ENCODE measurements at regions not wholly inside any gene's neighbourhood (a gene's known extent, or its start where the extent isn't known, plus 50 kb on each side); places are given as distances from the start of the nearest gene placed in this dataset.
"Not testable (repeated sequence)": the region's sequence is repeated elsewhere in the genome, so short reads cannot be mapped to it uniquely, and the experiment has no call there.

DNA sequence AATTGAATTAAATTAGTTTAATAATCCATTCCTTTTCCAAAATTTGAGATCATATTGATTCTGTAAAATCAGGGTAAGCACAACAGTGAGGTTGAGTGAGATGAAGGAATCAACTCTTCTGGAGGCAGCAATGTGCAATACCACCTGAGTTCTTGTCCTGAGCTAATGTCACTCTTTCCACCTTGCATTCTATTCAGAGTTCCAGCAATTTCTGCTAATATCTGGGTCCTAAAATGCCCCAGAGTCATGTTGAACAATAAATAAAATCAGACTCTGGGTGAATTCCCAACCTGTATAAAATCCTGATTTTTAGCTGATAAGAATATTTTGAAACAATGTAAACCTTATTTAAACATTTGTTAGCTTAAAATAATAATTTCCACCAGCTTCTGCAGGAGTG lies 590.8 kb upstream of the ADGRB3 start:
- in situ Hi-C loops (cut with MboI; ENCODE audit: low pct_unique_long_range_greater_than_20kb, low sequenced_read_pairs) = no loop called here
- no peak for DNase-seq

DNA sequence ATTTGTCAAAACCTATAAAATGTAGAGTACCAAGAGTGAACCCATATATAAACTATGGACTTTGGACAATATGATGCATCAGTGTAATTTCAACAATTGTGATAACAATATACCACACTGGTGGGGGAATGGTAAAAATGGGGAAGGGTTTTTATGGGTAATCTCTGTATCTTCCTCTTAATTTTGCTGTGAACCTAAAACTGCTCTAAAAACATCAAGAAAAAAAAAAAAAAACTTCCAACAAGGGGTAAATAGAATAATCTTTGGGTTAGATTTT lies 592.0 kb upstream of the ADGRB3 start:
- no peak for DNase-seq
- in situ Hi-C loops (cut with MboI; ENCODE audit: low pct_unique_long_range_greater_than_20kb, low sequenced_read_pairs) = no loop called here

DNA sequence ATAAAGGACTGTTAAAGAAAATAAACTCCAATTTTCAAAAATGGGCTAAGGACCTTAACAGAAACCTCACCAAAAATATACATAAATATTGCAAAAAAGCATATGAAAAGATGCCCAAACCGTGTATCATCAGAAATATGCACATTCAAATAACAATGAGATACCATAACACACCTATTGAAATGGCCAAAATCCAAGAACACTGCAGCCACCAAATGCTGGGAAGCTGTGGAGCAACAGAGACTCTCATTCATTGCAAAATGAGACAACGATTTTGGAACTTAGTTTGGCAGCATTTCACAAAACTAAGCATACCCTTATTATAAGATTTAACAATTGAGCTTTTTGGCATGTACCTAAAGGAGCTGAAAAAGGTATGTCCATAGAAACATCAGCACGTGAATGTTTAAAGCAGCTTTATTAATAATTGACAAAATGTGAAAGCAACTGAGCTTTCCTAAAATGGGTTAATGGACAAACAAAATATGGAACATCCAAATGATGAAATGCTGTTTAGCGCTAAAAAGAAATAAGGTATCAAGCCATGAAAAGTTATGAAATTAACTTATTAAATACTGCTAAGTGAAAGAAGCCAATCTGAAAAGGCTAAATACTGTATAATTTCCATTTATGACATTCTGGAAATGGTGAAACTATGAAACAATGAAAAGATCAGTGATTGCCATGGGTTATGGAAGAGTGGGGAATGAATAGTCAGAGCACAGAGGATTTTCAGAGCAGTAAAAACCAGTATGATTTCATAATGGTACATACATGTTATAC lies 592.6 kb upstream of the ADGRB3 start:
- in situ Hi-C loops (cut with MboI; ENCODE audit: low pct_unique_long_range_greater_than_20kb, low sequenced_read_pairs) = no loop called here

DNA sequence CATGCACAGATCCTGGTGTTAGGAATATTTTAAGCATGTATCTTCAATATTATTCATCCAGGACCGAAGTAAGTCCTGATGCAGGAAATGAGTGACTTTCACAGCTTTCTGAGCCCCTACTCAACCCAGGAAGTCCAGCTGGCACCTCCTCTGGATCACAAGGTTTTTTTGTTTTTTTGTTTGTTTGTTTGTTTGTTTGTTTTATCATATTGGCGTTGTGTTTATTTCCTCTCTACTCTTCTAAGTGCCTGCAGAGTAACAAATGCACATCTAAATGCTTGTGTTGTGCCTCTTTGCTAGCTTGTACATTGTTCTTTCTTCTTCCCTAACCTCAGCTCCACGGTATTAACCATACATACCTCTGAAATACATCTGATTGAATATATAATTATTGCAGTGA lies 594.3 kb upstream of the ADGRB3 start:
- in situ Hi-C loops (cut with MboI; ENCODE audit: low pct_unique_long_range_greater_than_20kb, low sequenced_read_pairs) = no loop called here
- no peak for DNase-seq

More for the DNA sequence above, 592.6 kb upstream of the ADGRB3 start:
- DNase-seq = no peak

DNA sequence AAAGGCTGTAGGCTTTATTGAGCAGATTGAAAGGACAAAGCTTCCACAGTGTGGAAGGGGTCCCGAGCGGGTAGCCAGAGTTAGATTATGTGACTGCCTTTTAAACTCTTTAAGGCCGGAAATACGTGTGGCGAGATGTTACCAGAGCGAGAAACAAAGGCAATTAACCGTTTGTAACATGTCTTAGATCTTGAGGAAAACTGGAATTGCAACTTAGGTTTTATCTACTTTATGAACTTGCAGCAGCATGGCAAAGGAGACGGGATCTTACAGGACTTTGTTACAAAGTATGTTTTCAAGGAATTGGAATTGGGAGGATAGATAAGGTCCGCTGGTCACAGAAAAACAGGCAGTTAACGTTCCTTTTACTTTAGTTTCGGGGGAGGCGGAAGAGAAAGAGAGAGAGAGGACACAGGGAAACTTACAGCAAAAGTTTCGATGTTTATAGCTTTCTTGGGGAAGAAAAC lies 594.7 kb upstream of the ADGRB3 start:
- in situ Hi-C loops (cut with MboI; ENCODE audit: low pct_unique_long_range_greater_than_20kb, low sequenced_read_pairs) = no loop called here
- DNase-seq = no peak

DNA sequence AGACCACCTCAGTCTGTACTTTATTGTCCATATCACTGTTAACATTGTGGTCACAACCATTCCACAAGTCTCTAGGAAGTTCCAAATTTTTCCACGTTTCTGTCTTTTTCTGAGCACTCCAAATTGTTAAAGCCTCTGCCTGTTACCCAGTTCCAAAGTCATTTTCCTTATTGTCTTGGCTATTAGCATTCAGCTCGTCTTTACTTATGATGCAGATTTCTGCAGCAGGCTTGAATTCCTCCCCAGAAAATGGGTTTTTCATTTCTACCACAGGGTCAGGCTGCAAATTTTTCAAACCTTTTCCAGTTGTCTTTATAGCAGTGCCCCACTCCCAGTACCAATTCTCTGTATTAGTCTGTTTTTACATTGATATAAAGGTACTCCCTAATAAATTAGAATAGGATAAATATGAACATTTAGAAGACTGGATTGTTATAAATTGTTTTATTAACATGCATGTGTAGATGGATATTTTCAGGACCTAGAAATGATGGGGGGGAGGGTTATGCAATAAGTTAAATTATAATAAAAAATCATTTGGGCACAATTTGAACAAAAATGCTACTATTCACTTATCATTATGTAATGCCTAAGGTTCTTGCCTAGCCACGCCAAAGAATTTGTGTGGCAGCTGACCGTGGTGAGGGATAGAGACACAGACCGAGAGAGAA lies 595.3 kb upstream of the ADGRB3 start:
- in situ Hi-C loops (cut with MboI; ENCODE audit: low pct_unique_long_range_greater_than_20kb, low sequenced_read_pairs) = no loop called here
- no peak for DNase-seq

DNA sequence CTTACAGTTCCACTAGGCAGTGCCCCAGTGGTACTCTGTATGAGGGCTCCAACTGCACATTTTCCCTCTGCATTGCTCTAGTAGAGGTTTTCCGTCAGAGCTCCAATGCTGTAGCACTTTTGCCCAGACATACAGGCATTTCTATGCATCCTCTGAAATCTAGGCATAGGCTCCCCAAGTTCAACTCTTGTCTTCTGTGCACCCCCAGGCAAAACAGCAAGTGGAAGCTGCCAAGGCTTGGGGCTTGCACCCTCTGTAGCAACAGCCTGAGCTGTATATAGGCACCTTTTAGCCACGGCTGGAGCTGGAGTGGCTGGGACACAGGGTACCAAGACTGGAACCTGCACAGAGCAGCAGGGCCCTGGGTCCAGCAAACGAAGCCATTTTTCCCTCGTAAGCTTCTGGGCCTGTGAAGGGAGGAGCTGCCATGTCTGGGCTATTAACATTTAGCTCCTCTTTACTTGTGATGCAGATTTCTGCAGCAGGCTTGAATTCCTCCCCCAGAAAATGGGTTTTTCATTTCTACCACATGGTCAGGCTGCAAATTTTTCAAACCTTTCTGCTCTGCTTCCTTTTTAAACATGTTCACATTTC lies 596.2 kb upstream of the ADGRB3 start:
- in situ Hi-C loops (cut with MboI; ENCODE audit: low pct_unique_long_range_greater_than_20kb, low sequenced_read_pairs) = no loop called here
- no peak for DNase-seq

DNA sequence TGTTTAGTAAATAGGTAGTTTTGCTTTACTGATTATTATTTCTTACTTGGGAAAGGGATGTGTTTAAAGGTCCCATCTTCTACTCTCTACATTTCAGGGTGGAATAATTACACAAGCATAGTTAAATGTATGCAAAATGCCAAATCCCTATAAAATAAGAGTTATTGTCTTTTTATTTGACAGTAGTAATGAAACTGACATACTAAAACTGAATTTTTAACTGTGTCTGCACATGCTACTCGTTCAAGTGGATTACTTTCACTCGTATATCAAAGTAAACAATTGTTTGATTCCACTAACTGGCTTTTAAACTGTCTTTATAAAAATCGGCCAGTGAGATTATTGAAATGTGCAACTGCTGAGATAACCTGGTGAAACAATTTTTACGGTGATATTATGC lies 602.9 kb upstream of the ADGRB3 start:
- DNase-seq = no peak
- in situ Hi-C loops (cut with MboI; ENCODE audit: low pct_unique_long_range_greater_than_20kb, low sequenced_read_pairs) = no loop called here

DNA sequence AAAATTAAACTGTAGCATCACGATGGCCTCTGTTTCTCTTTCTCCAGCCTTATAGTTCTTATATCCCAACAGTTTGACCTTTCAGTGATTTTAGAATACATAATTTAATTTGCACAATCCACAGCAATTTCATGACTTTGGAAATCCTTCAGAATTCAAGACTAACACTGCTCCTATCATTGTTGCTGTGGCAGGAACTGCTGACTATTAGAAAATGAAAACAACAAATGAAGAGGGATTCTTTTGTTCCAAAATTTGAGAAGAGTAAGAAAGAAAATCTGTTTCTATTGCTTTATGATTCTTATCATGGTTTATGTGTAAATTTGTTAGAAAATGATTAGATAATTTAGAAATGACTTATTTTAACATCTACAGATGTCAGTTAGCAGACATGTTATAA lies 604.0 kb upstream of the ADGRB3 start:
- DNase-seq = no peak
- in situ Hi-C loops (cut with MboI; ENCODE audit: low pct_unique_long_range_greater_than_20kb, low sequenced_read_pairs) = no loop called here

DNA sequence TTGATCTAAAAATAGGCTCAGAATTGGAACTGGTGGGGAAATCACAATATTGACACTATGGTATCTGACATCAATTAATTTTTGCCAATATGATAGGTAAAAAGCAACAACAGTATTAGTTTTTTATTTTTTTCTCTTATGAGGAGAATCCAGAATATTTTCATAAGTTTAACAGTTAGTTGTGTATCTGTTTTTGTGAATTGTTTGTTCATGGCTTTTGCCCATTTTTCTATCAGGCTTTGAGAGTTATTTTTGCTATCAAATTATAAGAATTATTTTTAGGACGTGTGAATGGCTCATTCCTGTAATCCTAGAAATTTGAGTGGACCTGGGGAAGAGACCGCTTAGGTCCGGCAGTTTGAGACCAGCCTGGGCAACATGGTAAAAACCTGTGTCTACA lies 608.6 kb upstream of the ADGRB3 start:
- no peak for DNase-seq
- in situ Hi-C loops (cut with MboI; ENCODE audit: low pct_unique_long_range_greater_than_20kb, low sequenced_read_pairs) = no loop called here

DNA sequence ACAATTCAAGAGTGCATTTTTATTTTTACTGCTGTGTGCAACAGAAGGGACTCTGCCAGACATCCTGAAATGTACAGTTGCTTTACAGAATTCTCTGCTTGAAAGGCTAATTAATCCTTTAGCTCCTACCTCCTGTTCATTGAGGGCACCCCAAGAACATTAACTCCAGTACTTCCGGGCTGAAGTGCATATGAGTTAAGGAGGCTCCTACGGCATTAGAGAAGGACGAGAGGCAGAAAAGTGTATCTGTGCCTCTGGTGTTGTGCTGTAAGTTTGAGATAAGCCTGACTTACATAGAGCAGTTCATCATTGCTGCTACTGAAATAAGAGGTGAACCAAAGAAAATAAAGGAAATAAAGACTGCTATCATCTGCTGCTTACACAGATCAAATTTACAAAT lies 609.3 kb upstream of the ADGRB3 start:
- in situ Hi-C loops (cut with MboI; ENCODE audit: low pct_unique_long_range_greater_than_20kb, low sequenced_read_pairs) = no loop called here
- DNase-seq = no peak

DNA sequence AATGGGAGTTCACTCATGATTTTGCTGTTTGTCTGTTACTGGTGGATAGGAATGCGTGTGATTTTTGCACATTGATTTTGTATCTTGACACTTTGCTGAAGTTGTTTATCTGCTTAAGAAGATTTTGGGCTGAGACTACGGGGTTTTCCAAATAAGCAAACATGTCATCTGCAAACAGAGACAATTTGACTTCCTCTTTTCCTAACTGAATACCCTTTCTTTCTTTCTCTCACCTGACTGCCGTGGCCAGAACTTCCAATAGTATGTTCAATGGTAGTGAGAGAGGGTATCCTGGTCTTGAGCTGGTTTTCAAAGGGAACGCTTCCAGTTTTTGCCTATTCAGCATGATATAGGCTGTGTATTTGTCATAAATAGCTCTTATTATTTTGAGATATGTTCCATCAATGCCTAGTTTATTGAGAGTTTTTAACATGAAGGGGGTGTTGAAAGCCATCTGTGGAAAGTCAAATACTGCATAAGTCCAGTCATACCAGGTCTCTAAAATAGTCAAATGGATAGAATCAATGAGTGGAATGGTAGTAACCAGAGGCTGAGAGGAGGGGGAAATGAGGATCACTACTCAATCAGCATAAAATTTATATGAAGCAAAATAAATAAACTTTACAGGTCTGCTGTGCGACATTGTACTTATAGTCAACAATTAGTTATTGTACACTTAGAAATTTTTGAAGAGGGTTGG lies 610.4 kb upstream of the ADGRB3 start:
- in situ Hi-C loops (cut with MboI; ENCODE audit: low pct_unique_long_range_greater_than_20kb, low sequenced_read_pairs) = no loop called here
- no peak for DNase-seq

DNA sequence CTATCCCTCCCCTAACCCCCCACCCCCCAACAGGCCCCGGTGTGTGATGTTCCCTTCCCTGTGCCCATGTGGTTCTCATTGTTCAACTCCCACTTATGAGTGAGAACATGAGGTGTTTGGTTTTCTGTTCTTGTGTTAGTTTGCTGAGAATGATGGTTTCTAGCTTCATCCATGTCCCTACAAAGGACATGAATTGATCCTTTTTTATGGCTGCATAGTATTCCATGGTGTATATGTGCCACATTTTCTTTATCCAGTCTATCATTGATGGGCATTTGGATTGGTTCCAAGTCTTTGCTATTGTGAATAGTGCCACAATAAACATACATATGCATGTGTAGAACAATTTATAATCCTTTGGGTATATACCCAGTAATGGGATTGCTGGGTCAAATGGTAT lies 612.1 kb upstream of the ADGRB3 start:
- in situ Hi-C loops (cut with MboI; ENCODE audit: low pct_unique_long_range_greater_than_20kb, low sequenced_read_pairs); DNase-seq: not testable (repeated sequence)

DNA sequence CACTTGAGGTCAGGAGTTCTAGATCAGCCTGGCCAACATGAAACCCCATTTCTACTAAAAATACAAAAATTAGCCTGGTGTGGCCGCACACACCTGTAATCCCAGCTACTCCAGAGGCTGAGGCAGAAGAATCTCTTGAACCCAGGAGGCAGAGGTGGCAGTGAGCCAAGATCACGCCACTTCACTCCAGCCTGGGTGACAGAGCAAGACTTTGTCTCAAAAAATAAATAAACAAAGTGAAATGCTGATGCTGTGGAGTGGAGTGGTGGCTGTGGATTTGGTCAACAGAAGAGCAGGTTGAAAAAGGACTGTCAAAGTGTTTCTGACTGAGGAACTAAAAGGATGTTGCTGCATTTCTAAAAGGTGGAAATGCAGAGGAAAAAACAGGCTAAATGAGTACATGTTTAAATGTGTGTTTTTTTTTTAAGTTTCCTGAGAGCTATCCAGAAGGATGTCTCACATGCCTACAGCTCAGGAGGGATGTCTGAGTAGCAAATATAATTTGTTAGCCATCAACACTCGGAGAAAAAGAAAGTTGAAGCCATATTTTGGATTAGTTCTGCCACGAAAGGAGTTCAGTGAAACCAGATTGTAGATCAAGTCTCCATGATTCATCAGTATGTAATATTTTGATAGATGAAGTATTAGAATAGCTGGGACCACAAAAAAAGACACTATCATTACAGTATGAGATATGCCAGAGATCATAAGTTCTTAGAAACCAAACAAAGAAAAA lies 621.1 kb upstream of the ADGRB3 start:
- in situ Hi-C loops (cut with MboI; ENCODE audit: low pct_unique_long_range_greater_than_20kb, low sequenced_read_pairs) = no loop called here
- DNase-seq = no peak

DNA sequence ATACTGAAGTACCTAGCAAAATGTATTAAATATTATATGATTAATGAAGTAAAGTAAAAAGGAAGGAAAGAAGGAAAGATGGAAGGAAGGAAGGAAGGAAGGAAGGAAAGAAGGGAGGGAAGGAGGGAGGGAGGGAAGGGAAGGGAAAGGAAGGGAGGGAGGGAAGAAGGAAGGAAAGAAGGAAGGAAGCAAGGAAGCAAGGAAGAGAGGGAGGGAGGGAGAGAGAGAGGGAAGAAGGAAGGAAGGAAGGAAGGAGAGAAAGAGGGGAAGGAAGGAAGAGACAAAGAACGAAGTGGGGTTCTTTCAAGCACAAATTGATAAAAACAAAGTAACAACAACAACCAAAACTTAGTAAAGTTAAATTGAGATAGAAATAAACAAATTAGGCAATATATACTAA lies 622.3 kb upstream of the ADGRB3 start:
- in situ Hi-C loops (cut with MboI; ENCODE audit: low pct_unique_long_range_greater_than_20kb, low sequenced_read_pairs) = no loop called here
- no peak for DNase-seq

DNA sequence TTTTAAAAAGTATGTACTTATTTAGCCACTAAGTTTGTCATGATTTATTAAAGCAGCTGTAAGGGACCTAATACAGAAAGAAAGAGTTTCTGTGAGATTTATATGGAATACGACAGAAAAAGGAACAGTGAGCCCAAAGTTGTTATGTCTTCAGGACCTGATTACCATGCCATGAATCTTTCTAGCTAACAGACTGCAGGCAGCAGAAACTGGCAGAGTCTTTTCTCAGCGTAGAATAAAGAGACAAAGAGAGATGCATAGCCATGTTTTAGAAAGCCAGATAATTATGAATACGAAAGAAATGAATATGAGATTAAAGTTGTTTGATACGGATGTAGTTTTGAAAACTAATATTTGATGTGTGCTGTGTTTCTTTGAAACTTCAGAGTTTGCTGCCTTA lies 624.1 kb upstream of the ADGRB3 start:
- in situ Hi-C loops (cut with MboI; ENCODE audit: low pct_unique_long_range_greater_than_20kb, low sequenced_read_pairs) = no loop called here

DNA sequence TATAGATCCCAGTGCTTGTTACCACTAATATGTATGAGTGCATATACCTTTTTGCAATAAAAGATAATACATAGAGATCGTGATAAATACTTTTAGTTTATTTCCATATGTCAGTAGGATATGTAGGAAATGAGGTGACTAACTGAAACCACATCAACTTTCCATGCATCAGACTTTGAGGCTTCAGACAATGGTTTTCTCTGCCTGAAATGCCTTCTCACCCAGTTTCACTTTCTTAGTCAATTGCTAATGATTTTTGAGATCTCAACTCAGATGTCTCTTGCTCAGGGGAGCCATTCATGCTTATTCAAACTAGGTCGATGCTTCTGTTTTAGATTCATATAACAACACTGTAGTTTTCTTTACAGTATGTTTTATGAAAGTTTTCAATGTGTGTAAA lies 626.6 kb upstream of the ADGRB3 start:
- DNase-seq = no peak
- in situ Hi-C loops (cut with MboI; ENCODE audit: low pct_unique_long_range_greater_than_20kb, low sequenced_read_pairs) = no loop called here

More for the DNA sequence above, 624.1 kb upstream of the ADGRB3 start:
- no peak for DNase-seq

DNA sequence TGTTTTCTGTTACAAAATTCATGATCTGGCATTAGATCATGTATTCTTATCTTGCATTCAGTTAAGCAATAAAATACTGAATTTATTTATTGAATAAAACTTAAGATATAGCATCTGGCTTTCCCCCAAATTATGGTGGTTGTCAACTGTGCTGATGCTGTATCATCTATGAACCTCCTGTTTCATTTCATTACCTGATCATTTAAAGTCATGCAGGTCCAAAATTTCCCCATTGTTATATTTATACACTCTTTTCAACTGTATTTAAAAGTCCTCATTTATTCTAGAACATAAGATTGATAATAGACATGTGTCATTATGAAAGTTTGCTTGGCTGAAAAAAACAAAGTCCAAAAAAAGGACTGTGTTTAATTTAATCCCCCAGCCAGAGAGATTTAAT lies 627.4 kb upstream of the ADGRB3 start:
- DNase-seq = no peak
- in situ Hi-C loops (cut with MboI; ENCODE audit: low pct_unique_long_range_greater_than_20kb, low sequenced_read_pairs) = no loop called here

DNA sequence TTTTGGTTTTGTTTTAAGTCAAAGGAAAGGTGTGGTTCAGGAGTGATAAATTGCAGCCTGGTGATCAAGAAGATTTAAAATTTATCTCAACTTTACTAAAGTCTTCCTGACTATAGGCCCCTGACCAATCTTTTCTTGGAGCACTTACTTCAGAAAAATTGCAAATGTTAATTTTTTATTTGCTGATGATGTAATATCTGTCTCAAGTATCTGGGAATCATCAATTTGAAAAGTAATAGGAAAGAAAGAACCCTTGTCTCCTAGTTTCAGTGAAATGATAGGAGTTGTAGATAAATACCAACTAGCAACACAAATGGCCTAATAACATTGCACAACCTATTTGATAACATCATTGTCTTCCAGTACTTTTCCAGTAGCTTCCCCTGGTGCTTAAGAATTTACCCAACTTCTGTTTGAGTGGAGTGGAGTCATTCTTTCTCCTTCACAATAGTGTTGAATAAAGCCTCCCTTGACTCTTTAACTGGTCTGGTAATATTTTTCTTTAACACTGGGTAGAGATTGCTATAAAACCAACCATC lies 648.3 kb upstream of the ADGRB3 start:
- DNase-seq = no peak
- in situ Hi-C loops (cut with MboI; ENCODE audit: low pct_unique_long_range_greater_than_20kb, low sequenced_read_pairs) = no loop called here
